ENCODE measurements at regions not wholly inside any gene's neighbourhood (a gene's known extent, or its start where the extent isn't known, plus 50 kb on each side); places are given as distances from the start of the nearest gene placed in this dataset.
A peak's percentile ranks its signal among the peaks of the same experiment; 100 is the strongest.

GRCh38 chr9:7970681-7971330 lies 171.2 kb upstream of the DMAC1 start:
- Histone ChIP-seq H3K36me3 (replicated peaks in 1 of 2; ENCODE audit: insufficient read depth in 1 of 2, low read depth in 2 of 2) (no peaks in the 10 kb centered on the region), H3K4me3 (no peak overlapping the region), H3K27me3 (no peaks in the 10 kb centered on the region), H3K9me3 (no peaks in the 10 kb centered on the region), H3K27ac (no peak overlapping the region), H3K4me1 (no peaks in the 10 kb centered on the region)
- no peak for ATAC-seq
- intact Hi-C loops (cut with DNase I): no loop called here
- TF ChIP-seq CTCF (IDR thresholded peaks at IDR 0.05) (no peak), POLR2A (IDR thresholded peaks at IDR 0.05) (no peak)
- 72 to 79% methylated on average over 4 of the region's 4 CpGs for WGBS, 2 donors
- no peak for DNase-seq

- no peak for TF ChIP-seq CTCF (IDR thresholded peaks at IDR 0.05)
- TF ChIP-seq POLR2A (IDR thresholded peaks at IDR 0.05): no peak
- DNase-seq: no peak
- 75 to 78% methylated on average over 3 of the region's 3 CpGs for WGBS, 2 donors
Observed at GRCh38 chr9:7968687-7969086, 169.1 kb upstream of the DMAC1 start.

GRCh38 chr9:7967851-7968250 lies 168.3 kb upstream of the DMAC1 start:
- H3K27ac ChIP-seq: no peak overlapping the region
- intact Hi-C loops (cut with DNase I): no loop called here

More at GRCh38 chr9:7968687-7969086, 169.1 kb upstream of the DMAC1 start:
- intact Hi-C loops (cut with DNase I): no loop called here
- no peaks in the 10 kb centered on the region for H3K27me3 ChIP-seq
- no peaks in the 10 kb centered on the region for H3K36me3 ChIP-seq (replicated peaks in 1 of 2; ENCODE audit: insufficient read depth in 1 of 2, low read depth in 2 of 2)
- H3K4me1 ChIP-seq: no peaks in the 10 kb centered on the region
- no peaks in the 10 kb centered on the region for H3K9me3 ChIP-seq
- no peak overlapping the region for H3K4me3 ChIP-seq
- H3K27ac ChIP-seq: no peak overlapping the region
- no peak for ATAC-seq

GRCh38 chr9:7967093-7967827 lies 167.7 kb upstream of the DMAC1 start:
- intact Hi-C loops (cut with DNase I): no loop called here
- Histone ChIP-seq H3K4me3 (no peak overlapping the region), H3K27me3 (no peaks in the 10 kb centered on the region), H3K9me3 (no peaks in the 10 kb centered on the region), H3K36me3 (replicated peaks in 1 of 2; ENCODE audit: insufficient read depth in 1 of 2, low read depth in 2 of 2) (no peaks in the 10 kb centered on the region), H3K27ac (no peak overlapping the region), H3K4me1 (no peaks in the 10 kb centered on the region)
- DNase-seq (no peak), ATAC-seq (no peak)
- no peak for TF ChIP-seq CTCF (IDR thresholded peaks at IDR 0.05)
- TF ChIP-seq POLR2A (IDR thresholded peaks at IDR 0.05): no peak
- 59 to 69% methylated on average over 6 to 7 of the region's 7 CpGs for WGBS, 2 donors

More at GRCh38 chr9:7967851-7968250, 168.3 kb upstream of the DMAC1 start:
- Histone ChIP-seq H3K27me3 (no peaks in the 10 kb centered on the region), H3K36me3 (replicated peaks in 1 of 2; ENCODE audit: insufficient read depth in 1 of 2, low read depth in 2 of 2) (no peaks in the 10 kb centered on the region), H3K4me3 (no peak overlapping the region), H3K9me3 (no peaks in the 10 kb centered on the region), H3K4me1 (no peaks in the 10 kb centered on the region)
- WGBS, 2 donors: 35 to 42% methylated on average over 2 of the region's 2 CpGs
- no peak for TF ChIP-seq POLR2A (IDR thresholded peaks at IDR 0.05)
- no peak for TF ChIP-seq CTCF (IDR thresholded peaks at IDR 0.05)
- ATAC-seq (peak; percentile 55), DNase-seq (no peak)

All from body of pancreas (tissue), 4 donors.